OCI-LY1 (cell line): ENCODE measurements at regions not wholly inside any gene's neighbourhood (a gene's known extent, or its start where the extent isn't known, plus 50 kb on each side); places are given as distances from the start of the nearest gene placed in this dataset.

ENCODE experiments used
- H2AFZ ChIP-seq: fragments of 200-600 bp; sonication (generic), shearing (Covaris generic); 2 replicates; pipeline ENCODE4 v1.6.0; 2014; ENCODE audit warnings: antibody characterized with exemption, mild to moderate bottlenecking, low read length
- H3F3A ChIP-seq: fragments of 200-600 bp; sonication (generic), shearing (Covaris generic); 2 replicates; pipeline ENCODE4 v1.6.0; 2014; ENCODE audit warnings: mild to moderate bottlenecking, antibody characterized with exemption, low read length, moderate library complexity; ENCODE audit not compliant: insufficient read depth
- H3K27ac ChIP-seq: fragments of 200-600 bp; sonication (generic); 2 replicates; pipeline ENCODE4 v1.5.1; 2014; ENCODE audit warnings: low read length, mixed run types, mild to moderate bottlenecking, low read depth; ENCODE audit not compliant: poor library complexity, severe bottlenecking
- H3K27me3 ChIP-seq: fragments of 200-600 bp; sonication (generic); 2 replicates; pipeline ENCODE4 v1.6.0; 2014; ENCODE audit warnings: antibody characterized with exemption, mild to moderate bottlenecking, low read length, moderate library complexity; ENCODE audit not compliant: insufficient read depth
- H3K36me3 ChIP-seq: fragments of 200-600 bp; sonication (generic); 2 replicates; pipeline ENCODE4 v1.6.1; 2014; ENCODE audit warnings: mild to moderate bottlenecking, antibody characterized with exemption, low read length, moderate library complexity, mixed read lengths; ENCODE audit not compliant: insufficient read depth
- H3K4me1 ChIP-seq: fragments of 200-600 bp; sonication (generic); 2 replicates; pipeline ENCODE4 v1.5.1; 2014; ENCODE audit warnings: mild to moderate bottlenecking, low read length, moderate library complexity; ENCODE audit not compliant: insufficient read depth, severe bottlenecking
- H3K4me2 ChIP-seq: fragments of 200-600 bp; sonication (generic), shearing (Covaris generic); 2 replicates; pipeline ENCODE4 v1.6.1; 2014; ENCODE audit warnings: low read length
- H3K4me3 ChIP-seq: fragments of 200-600 bp; sonication (generic); 2 replicates; pipeline ENCODE4 v1.5.1; 2014; ENCODE audit warnings: low read length, low read depth, mild to moderate bottlenecking, mixed read lengths; ENCODE audit not compliant: poor library complexity, severe bottlenecking
- H3K79me2 ChIP-seq: fragments of 200-600 bp; shearing (Covaris generic); 2 replicates; pipeline ENCODE4 v1.6.1; 2016; ENCODE audit warnings: mixed run types, low read length, mixed read lengths; ENCODE audit not compliant: insufficient read depth
- H3K9ac ChIP-seq: fragments of 200-600 bp; sonication (generic), shearing (Covaris generic); 2 replicates; pipeline ENCODE4 v1.6.1; 2014; ENCODE audit warnings: mild to moderate bottlenecking, low read length, mixed read lengths
- H3K9me2 ChIP-seq: fragments of 200-600 bp; sonication (generic), shearing (Covaris generic); 2 replicates; pipeline ENCODE4 v1.6.1; 2014; ENCODE audit warnings: low read depth, mild to moderate bottlenecking, low read length, mixed read lengths
- H3K9me3 ChIP-seq: fragments of 200-600 bp; shearing (Covaris generic); 2 replicates; pipeline ENCODE4 v1.6.1; 2014; ENCODE audit warnings: low read length, mixed read lengths
- H4K20me1 ChIP-seq: fragments of 200-600 bp; sonication (generic), shearing (Covaris generic); 2 replicates; pipeline ENCODE4 v1.6.0; 2016; ENCODE audit warnings: mild to moderate bottlenecking, low read length; ENCODE audit not compliant: insufficient read depth
- EZH2 ChIP-seq: fragments of 200-600 bp; sonication (generic), shearing (Covaris generic); IDR thresholded peaks from 2 replicates; pipeline ENCODE4 v1.8.0; 2017; ENCODE audit warnings: borderline replicate concordance, mixed run types, mild to moderate bottlenecking, antibody characterized with exemption, low read length, moderate library complexity, mixed read lengths
- TF ChIP-seq, protein P1 (sequence below): fragments of 200-600 bp; sonication (generic), shearing (Covaris generic); IDR thresholded peaks from 2 replicates; pipeline ENCODE4 v1.5.1; 2017; ENCODE audit warnings: mild to moderate bottlenecking, antibody characterized with exemption, low read length, moderate library complexity, mixed read lengths

DNA sequence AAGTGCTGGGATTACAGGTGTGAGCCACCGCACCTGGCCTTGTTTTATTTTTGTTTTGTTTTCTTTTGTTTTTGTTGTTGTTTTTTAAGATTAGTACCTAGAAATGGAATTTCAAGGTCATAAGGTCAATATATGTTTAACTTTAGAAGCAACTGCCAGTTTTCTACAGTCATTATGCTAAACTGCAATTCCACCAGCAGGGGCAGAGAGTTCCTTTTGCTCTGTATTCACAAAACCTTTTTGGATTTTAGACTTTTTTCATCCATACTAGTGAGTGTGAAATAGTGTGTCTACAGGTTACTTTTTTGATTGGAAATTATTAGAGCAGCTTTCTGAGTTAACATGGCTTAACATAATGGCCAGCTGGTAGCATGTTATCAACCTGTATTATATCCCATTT lies 580.6 kb downstream of the TRIML1 start:
- no peaks in the 10 kb centered on the region for H3F3A ChIP-seq
- no peaks in the 10 kb centered on the region for H3K79me2 ChIP-seq
- H3K9me3 ChIP-seq: no peaks in the 10 kb centered on the region
- no peaks in the 10 kb centered on the region for H3K9me2 ChIP-seq
- no peaks in the 10 kb centered on the region for H4K20me1 ChIP-seq
- H2AFZ ChIP-seq: no peak overlapping the region
- no peak for TF ChIP-seq EZH2
- TF ChIP-seq, protein P1, sequence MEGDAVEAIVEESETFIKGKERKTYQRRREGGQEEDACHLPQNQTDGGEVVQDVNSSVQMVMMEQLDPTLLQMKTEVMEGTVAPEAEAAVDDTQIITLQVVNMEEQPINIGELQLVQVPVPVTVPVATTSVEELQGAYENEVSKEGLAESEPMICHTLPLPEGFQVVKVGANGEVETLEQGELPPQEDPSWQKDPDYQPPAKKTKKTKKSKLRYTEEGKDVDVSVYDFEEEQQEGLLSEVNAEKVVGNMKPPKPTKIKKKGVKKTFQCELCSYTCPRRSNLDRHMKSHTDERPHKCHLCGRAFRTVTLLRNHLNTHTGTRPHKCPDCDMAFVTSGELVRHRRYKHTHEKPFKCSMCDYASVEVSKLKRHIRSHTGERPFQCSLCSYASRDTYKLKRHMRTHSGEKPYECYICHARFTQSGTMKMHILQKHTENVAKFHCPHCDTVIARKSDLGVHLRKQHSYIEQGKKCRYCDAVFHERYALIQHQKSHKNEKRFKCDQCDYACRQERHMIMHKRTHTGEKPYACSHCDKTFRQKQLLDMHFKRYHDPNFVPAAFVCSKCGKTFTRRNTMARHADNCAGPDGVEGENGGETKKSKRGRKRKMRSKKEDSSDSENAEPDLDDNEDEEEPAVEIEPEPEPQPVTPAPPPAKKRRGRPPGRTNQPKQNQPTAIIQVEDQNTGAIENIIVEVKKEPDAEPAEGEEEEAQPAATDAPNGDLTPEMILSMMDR: no peak
- no peak overlapping the region for H3K9ac ChIP-seq
- H3K4me1 ChIP-seq: no peaks in the 10 kb centered on the region
- H3K27me3 ChIP-seq: no peaks in the 10 kb centered on the region
- no peak overlapping the region for H3K27ac ChIP-seq
- no peak overlapping the region for H3K4me2 ChIP-seq
- H3K4me3 ChIP-seq: no peak overlapping the region
- no peaks in the 10 kb centered on the region for H3K36me3 ChIP-seq

DNA sequence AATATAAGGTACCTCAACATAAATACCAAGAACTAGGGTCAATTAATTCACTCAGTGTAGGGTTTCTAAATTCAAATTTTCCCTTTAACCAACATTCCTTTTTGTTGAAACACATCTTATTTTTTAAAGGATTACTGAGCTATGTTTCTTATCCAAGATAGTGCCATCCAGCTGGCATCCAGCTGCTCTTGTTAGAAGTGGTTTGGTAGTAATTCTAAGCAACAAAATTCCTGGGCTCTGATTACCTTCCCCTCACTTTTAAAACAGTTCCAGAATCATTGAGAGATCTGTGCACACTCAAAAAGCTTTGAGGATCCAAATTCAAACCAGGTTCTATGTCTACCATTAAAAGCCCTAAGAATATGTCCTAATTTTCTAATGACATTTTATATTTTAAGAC lies 583.7 kb downstream of the TRIML1 start:
- H3K27ac ChIP-seq: no peak overlapping the region
- no peak overlapping the region for H3K4me2 ChIP-seq
- H3K9me2 ChIP-seq: no peaks in the 10 kb centered on the region
- no peaks in the 10 kb centered on the region for H3K9me3 ChIP-seq
- no peaks in the 10 kb centered on the region for H3K4me1 ChIP-seq
- H3K79me2 ChIP-seq: no peaks in the 10 kb centered on the region
- no peak overlapping the region for H2AFZ ChIP-seq
- H3K27me3 ChIP-seq: no peaks in the 10 kb centered on the region
- H3K36me3 ChIP-seq: no peaks in the 10 kb centered on the region
- H3F3A ChIP-seq: no peaks in the 10 kb centered on the region
- H3K4me3 ChIP-seq: no peak overlapping the region
- H4K20me1 ChIP-seq: no peaks in the 10 kb centered on the region
- TF ChIP-seq EZH2: no peak
- TF ChIP-seq, protein P1: no peak
- H3K9ac ChIP-seq: no peak overlapping the region

DNA sequence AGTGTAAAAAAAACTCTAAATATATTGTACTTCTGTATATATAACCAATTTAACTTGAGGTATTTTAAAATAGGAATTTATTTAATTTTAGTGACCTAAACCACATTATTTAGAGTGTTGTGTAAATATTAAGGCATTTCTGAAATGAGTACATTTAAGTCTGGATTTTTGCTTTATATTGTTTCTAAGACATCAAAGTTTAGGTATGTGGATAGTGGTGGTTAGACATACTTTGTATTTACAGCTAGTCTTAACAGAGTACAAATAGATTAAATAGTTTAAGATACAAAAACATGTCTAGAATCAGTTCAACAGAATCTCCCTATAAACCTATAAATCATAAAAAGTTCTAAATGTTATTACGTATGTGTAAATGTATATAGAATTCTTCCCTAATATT lies 588.5 kb downstream of the TRIML1 start:
- no peak overlapping the region for H3K4me2 ChIP-seq
- no peak overlapping the region for H3K4me3 ChIP-seq
- no peak overlapping the region for H3K27ac ChIP-seq
- no peaks in the 10 kb centered on the region for H3K36me3 ChIP-seq
- H3K4me1 ChIP-seq: no peaks in the 10 kb centered on the region
- H3K27me3 ChIP-seq: no peaks in the 10 kb centered on the region
- no peaks in the 10 kb centered on the region for H4K20me1 ChIP-seq
- H3K9ac ChIP-seq: no peak overlapping the region
- no peak for TF ChIP-seq EZH2
- TF ChIP-seq, protein P1: no peak
- no peaks in the 10 kb centered on the region for H3K9me2 ChIP-seq
- H3K9me3 ChIP-seq: no peaks in the 10 kb centered on the region
- no peak overlapping the region for H2AFZ ChIP-seq
- H3F3A ChIP-seq: no peaks in the 10 kb centered on the region
- H3K79me2 ChIP-seq: no peaks in the 10 kb centered on the region
